Cardiac fibroblast (primary cell): ENCODE measurements at regions not wholly inside any gene's neighbourhood (a gene's known extent, or its start where the extent isn't known, plus 50 kb on each side); places are given as distances from the start of the nearest gene placed in this dataset.
A peak's percentile ranks its signal among the peaks of the same experiment; 100 is the strongest.

Experiments
- DNase-seq, 2 donors: peaks; one replicate each; pipeline versions ENCODE4 v3.0.0 to v3.0.0-alpha.2; 2010; ENCODE audit warnings: low read depth in 2 of 2
- H3K4me3 ChIP-seq, 2 donors: replicated peaks in 1 of 2; 1 replicate in 1 of 2; 2 replicates in 1 of 2; pipeline ENCODE4 v1.5.1; 2011; ENCODE audit warnings: low read depth in 2 of 2, low read length in 2 of 2, mild to moderate bottlenecking in 2 of 2, moderate library complexity in 1 of 2
- CTCF ChIP-seq: IDR thresholded peaks from one replicate; pipeline ENCODE4 v1.5.1; 2011; ENCODE audit warnings: low read depth, mild to moderate bottlenecking, low read length, inconsistent platforms

GRCh38 chr18:33517950-33518349 is 60.1 kb upstream of the ASXL3 start:
- H3K4me3 ChIP-seq: no peak overlapping the region
- no peak for TF ChIP-seq CTCF
- DNase-seq: no peak

- TF ChIP-seq CTCF: no peak
- DNase-seq: no peak
- H3K4me3 ChIP-seq: no peak overlapping the region
Measured at GRCh38 chr18:33513027-33513426, 65.0 kb upstream of the ASXL3 start.

GRCh38 chr18:33507019-33507418 is 66.5 kb upstream of the CCDC178 start:
- no peak for DNase-seq
- no peak for TF ChIP-seq CTCF
- H3K4me3 ChIP-seq: no peak overlapping the region

- DNase-seq: no peak
- no peak overlapping the region for H3K4me3 ChIP-seq
- no peak for TF ChIP-seq CTCF
Measured at GRCh38 chr18:33505798-33506197, 65.3 kb upstream of the CCDC178 start.

- H3K4me3 ChIP-seq: no peak overlapping the region
- DNase-seq: no peak
- TF ChIP-seq CTCF: no peak
Measured at GRCh38 chr18:33505297-33505696, 64.8 kb upstream of the CCDC178 start.

GRCh38 chr18:33495278-33495677 is 54.8 kb upstream of the CCDC178 start:
- no peak overlapping the region for H3K4me3 ChIP-seq
- peak; percentile 52 to 63 for DNase-seq
- peak; percentile 40 for TF ChIP-seq CTCF
